Stomach (tissue), 8 donors: ENCODE measurements at regions not wholly inside any gene's neighbourhood (a gene's known extent, or its start where the extent isn't known, plus 50 kb on each side); places are given as distances from the start of the nearest gene placed in this dataset.

ENCODE experiments used
- DNase-seq, 2 donors: peaks; one replicate each; pipeline versions ENCODE4 v3.0.0 to v3.0.0-alpha.2; 2013 to 2019
- H3K27ac ChIP-seq, 5 donors: fragments of 200-600 bp in 4 of 5; sonication (generic) in 4 of 5; one replicate each; pipeline ENCODE4 v1.5.1; 2013 to 2019; ENCODE audit warnings: mild to moderate bottlenecking in 1 of 5, moderate library complexity in 1 of 5
- H3K27me3 ChIP-seq, 3 donors: fragments of 200-600 bp; sonication (generic); one replicate each; pipeline ENCODE4 v1.5.1; 2017 to 2019; ENCODE audit warnings: mixed run types in 1 of 3
- H3K36me3 ChIP-seq, 4 donors: fragments of 200-600 bp; sonication (generic); 1 replicate in 3 of 4; 2 replicates in 1 of 4; pipeline ENCODE4 v1.5.1; 2016 to 2019
- H3K4me1 ChIP-seq, 4 donors: fragments of 200-600 bp; sonication (generic); one replicate each; pipeline ENCODE4 v1.5.1; 2016 to 2019
- H3K4me3 ChIP-seq, 4 donors: fragments of 200-600 bp; sonication (generic) in 3 of 4; one replicate each; pipeline ENCODE4 v1.5.1; 2016 to 2019; ENCODE audit warnings: mild to moderate bottlenecking in 1 of 4
- H3K9me3 ChIP-seq, 4 donors: fragments of 200-600 bp; sonication (generic); one replicate each; pipeline ENCODE4 v1.5.1; 2016 to 2019
- CTCF ChIP-seq, 7 experiments: fragments of 450-650 bp in 4 of 7; fragments of 200-600 bp in 3 of 7; sonication (generic) in 3 of 7; IDR thresholded peaks; one replicate each; pipeline ENCODE4 v1.5.1; 2016 to 2019; ENCODE audit warnings: antibody characterized with exemption in 7 of 7, control low read depth in 2 of 7, mild to moderate bottlenecking in 1 of 7
- EP300 ChIP-seq: sonication (generic); formaldehyde crosslinking; IDR thresholded peaks from one replicate; pipeline ENCODE4 v1.6.1; 2017; ENCODE audit warnings: antibody characterized with exemption
- POLR2A ChIP-seq, 4 donors: fragments of 450-650 bp; IDR thresholded peaks; one replicate each; pipeline ENCODE4 v1.6.1; 2016; ENCODE audit warnings: antibody characterized with exemption in 4 of 4, control low read depth in 2 of 4, mild to moderate bottlenecking in 1 of 4, moderate library complexity in 1 of 4
- POLR2AphosphoS5 ChIP-seq, 3 donors: sonication (generic); formaldehyde crosslinking; IDR thresholded peaks; one replicate each; pipeline ENCODE4 v1.6.1; 2016; ENCODE audit warnings: antibody characterized with exemption in 3 of 3
- WGBS, 5 donors: extraction: QIAGEN DNeasy Blood & Tissue Kit in 3 of 5; methylation state at CpG; one replicate each; pipeline versions ENCODE4 v1.1.5 to v1.1.7; 2013 to 2018; 5-methylcytosine and 5-hydroxymethylcytosine counted together
- intact Hi-C: fragments of 100-400 bp; cut with DNase I; formaldehyde crosslinking; loops from one replicate; pipeline ENCODE4 v1.15.1; 2023; ENCODE audit warnings: low total_unique reads
- donor health status: healthy with polysubstance abuse.
- donor health status: Bipolar disorder and iron deficiency.
- donor health status: healthy.

DNA sequence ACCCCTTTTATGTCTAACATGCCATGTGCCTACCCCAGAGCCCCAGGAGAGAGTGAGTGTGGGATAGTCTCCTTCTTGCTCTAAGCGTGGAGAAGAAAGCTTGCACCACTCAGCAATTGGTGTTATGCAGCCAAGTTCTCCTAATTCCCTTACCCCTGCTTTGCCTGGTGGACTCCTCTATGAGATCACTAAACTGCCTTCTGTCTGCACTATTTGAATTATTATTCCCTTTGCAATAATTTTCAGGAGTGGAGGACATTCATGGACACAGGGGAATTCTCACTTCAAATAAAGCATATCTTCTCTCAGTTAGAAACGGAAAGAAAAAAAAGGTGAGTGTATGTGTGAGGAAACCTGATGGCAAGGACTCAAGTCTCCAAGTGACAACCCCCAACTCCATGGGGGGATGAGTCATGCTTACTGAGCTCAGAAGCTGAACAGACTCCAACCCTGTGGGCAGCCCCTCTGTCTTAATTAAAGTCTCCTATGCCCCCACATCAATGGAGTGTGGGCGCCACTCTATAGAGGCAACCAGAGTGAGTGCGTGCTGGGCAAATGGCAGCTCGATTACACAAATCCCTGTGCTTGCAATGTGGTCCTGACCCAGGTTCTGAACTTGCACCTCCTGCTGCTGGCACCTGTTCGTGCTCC lies 381.9 kb downstream of the RAB28 start:
- 84 to 90% (median 88%) methylated on average over 4 to 6 of the region's 6 CpGs for whole genome bisulfite sequencing, 5 donors
- Histone ChIP-seq H3K27ac (no peak overlapping the region), H3K4me3 (no peak overlapping the region), H3K9me3 (peaks cover 0 to 4% (median 0%) of the 10 kb centered on the region in 4 donors), H3K36me3 (no peaks in the 10 kb centered on the region), H3K27me3 (no peaks in the 10 kb centered on the region), H3K4me1 (no peaks in the 10 kb centered on the region)
- DNase-seq: no peak
- intact Hi-C loops: no loop called here
- TF ChIP-seq POLR2AphosphoS5 (IDR thresholded peaks at IDR 0.05) (no peak), POLR2A (IDR thresholded peaks at IDR 0.05) (no peak), EP300 (no peak)

DNA sequence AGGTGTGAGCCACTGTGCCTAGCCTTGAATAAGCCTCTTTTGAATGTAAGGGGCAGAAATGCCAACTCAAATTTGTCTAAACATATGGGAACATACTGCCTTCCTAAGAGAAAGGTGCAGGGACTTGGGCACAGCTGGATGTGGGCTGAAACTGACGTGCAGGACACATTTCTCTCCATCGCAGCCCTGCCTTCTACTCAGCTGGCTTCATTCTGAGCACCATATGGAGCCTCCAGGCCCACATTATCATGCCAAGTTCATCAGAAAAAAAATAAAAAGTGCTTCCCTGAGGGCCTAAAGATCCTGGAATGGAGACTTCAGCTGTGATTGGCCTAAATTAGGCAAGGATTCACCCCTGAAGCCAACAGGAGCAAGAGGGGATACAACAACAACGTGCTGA lies 386.2 kb downstream of the RAB28 start:
- Histone ChIP-seq H3K27me3 (no peaks in the 10 kb centered on the region), H3K4me3 (no peak overlapping the region), H3K27ac (no peak overlapping the region), H3K36me3 (no peaks in the 10 kb centered on the region), H3K4me1 (no peaks in the 10 kb centered on the region), H3K9me3 (no peaks in the 10 kb centered on the region)
- 65 to 85% (median 78%) methylated on average over 3 of the region's 3 CpGs for WGBS, 5 donors
- no peak for DNase-seq
- intact Hi-C loops: no loop called here
- TF ChIP-seq POLR2A (IDR thresholded peaks at IDR 0.05): no peak
- TF ChIP-seq EP300: no peak
- TF ChIP-seq CTCF (IDR thresholded peaks at IDR 0.05): no peak
- no peak for TF ChIP-seq POLR2AphosphoS5 (IDR thresholded peaks at IDR 0.05)

GRCh38 chr4:13095722-13096121 lies 388.4 kb downstream of the RAB28 start:
- Histone ChIP-seq H3K27me3 (no peaks in the 10 kb centered on the region), H3K9me3 (no peaks in the 10 kb centered on the region), H3K36me3 (no peaks in the 10 kb centered on the region), H3K4me3 (no peak overlapping the region), H3K27ac (no peak overlapping the region), H3K4me1 (no peaks in the 10 kb centered on the region)
- 44 to 76% (median 74%) methylated on average over 1 of the region's 1 CpG for WGBS, 5 donors
- TF ChIP-seq CTCF (IDR thresholded peaks at IDR 0.05) (no peak), POLR2AphosphoS5 (IDR thresholded peaks at IDR 0.05) (no peak), POLR2A (IDR thresholded peaks at IDR 0.05) (no peak), EP300 (no peak)
- intact Hi-C loops: no loop called here
- no peak for DNase-seq

DNA sequence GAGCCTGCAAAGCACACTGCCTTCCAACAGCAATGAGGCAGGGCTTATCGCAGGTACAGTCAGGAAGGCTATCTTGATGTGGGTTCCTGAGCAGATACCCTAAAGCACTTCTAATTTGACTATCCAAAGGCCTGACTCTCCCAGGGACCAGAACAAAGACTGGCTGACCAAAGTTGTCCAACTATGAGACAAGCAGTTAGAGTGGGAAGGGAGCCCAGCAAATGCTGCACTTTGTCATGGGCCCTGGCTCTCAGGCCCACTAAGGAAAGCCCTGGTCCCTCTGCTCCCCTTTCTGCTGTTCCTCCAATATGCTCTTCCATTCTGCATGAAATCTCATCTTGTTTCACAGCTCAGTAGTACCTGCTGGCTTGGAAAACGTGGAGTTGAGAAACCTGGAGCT lies 391.0 kb downstream of the RAB28 start:
- Histone ChIP-seq H3K9me3 (no peaks in the 10 kb centered on the region), H3K4me3 (no peak overlapping the region), H3K4me1 (peaks cover 0 to 15% (median 4%) of the 10 kb centered on the region in 4 donors), H3K27ac (no peak overlapping the region), H3K27me3 (no peaks in the 10 kb centered on the region), H3K36me3 (no peaks in the 10 kb centered on the region)
- DNase-seq: no peak
- WGBS, 5 donors: 53 to 79% (median 65%) methylated on average over 2 of the region's 2 CpGs
- TF ChIP-seq POLR2AphosphoS5 (IDR thresholded peaks at IDR 0.05) (no peak), EP300 (no peak), CTCF (IDR thresholded peaks at IDR 0.05) (no peak), POLR2A (IDR thresholded peaks at IDR 0.05) (no peak)
- intact Hi-C loops: no loop called here

- WGBS, 5 donors: 71 to 100% (median 87%) methylated on average over 1 of the region's 1 CpG
- Histone ChIP-seq H3K36me3 (no peaks in the 10 kb centered on the region), H3K9me3 (no peaks in the 10 kb centered on the region), H3K27ac (no peak overlapping the region), H3K27me3 (no peaks in the 10 kb centered on the region), H3K4me3 (no peak overlapping the region), H3K4me1 (peaks cover 0 to 15% (median 4%) of the 10 kb centered on the region in 4 donors)
- peak in 1 of 2 donors; percentile 16 for DNase-seq
- TF ChIP-seq POLR2AphosphoS5 (IDR thresholded peaks at IDR 0.05) (no peak), POLR2A (IDR thresholded peaks at IDR 0.05) (no peak), CTCF (IDR thresholded peaks at IDR 0.05) (no peak), EP300 (no peak)
- intact Hi-C loops: no loop called here
These were observed 391.4 kb downstream of the RAB28 start for GRCh38 chr4:13092702-13093101.
